ENCODE measurements at regions not wholly inside any gene's neighbourhood (a gene's known extent, or its start where the extent isn't known, plus 50 kb on each side); places are given as distances from the start of the nearest gene placed in this dataset.
"Not testable (repeated sequence)": the region's sequence is repeated elsewhere in the genome, so short reads cannot be mapped to it uniquely, and the experiment has no call there.

- H3K27me3 ChIP-seq (ENCODE audit: control insufficient read depth, insufficient read depth, low read length), result no peaks in the 10 kb centered on the region
- H3K4me3 ChIP-seq (ENCODE audit: low read depth, low read length), result no peak overlapping the region
- H3K9me3 ChIP-seq (ENCODE audit: control insufficient read depth, insufficient read depth, low read length), result no peaks in the 10 kb centered on the region
- H3K36me3 ChIP-seq (ENCODE audit: control insufficient read depth, insufficient read depth, low read length), result no peaks in the 10 kb centered on the region
- no peaks in the 10 kb centered on the region for H3K4me1 ChIP-seq (ENCODE audit: control insufficient read depth, insufficient read depth, low read length)
- DNase-seq (ENCODE audit: low read depth in 4 of 6, low spot score in 6 of 6), result no peak
- no CpG with 5 or more reads among the region's 1 CpG for WGBS (ENCODE audit: insufficient coverage)
- no peak overlapping the region for H3K27ac ChIP-seq (ENCODE audit: low read depth, low read length)
These were observed 241.5 kb upstream of the PTER start for GRCh38 chr10:16195178-16195769.

GRCh38 chr10:16195894-16196293 is 240.9 kb upstream of the PTER start:
- WGBS (ENCODE audit: insufficient coverage), result no CpG with 5 or more reads among the region's 2 CpGs
- Histone ChIP-seq H3K4me3 (ENCODE audit: low read depth, low read length) (no peak overlapping the region), H3K27me3 (ENCODE audit: control insufficient read depth, insufficient read depth, low read length) (no peaks in the 10 kb centered on the region), H3K36me3 (ENCODE audit: control insufficient read depth, insufficient read depth, low read length) (no peaks in the 10 kb centered on the region), H3K9me3 (ENCODE audit: control insufficient read depth, insufficient read depth, low read length) (no peaks in the 10 kb centered on the region), H3K27ac (ENCODE audit: low read depth, low read length) (no peak overlapping the region), H3K4me1 (ENCODE audit: control insufficient read depth, insufficient read depth, low read length) (no peaks in the 10 kb centered on the region)
- DNase-seq (ENCODE audit: low read depth in 4 of 6, low spot score in 6 of 6), result no peak

- H3K4me1 ChIP-seq (ENCODE audit: control insufficient read depth, insufficient read depth, low read length), result no peaks in the 10 kb centered on the region
- H3K36me3 ChIP-seq (ENCODE audit: control insufficient read depth, insufficient read depth, low read length), result no peaks in the 10 kb centered on the region
- no peak overlapping the region for H3K27ac ChIP-seq (ENCODE audit: low read depth, low read length)
- no CpG with 5 or more reads among the region's 4 CpGs for WGBS (ENCODE audit: insufficient coverage)
- no peaks in the 10 kb centered on the region for H3K27me3 ChIP-seq (ENCODE audit: control insufficient read depth, insufficient read depth, low read length)
- peak in 1 of 6 donors; percentile 55 for DNase-seq (ENCODE audit: low read depth in 4 of 6, low spot score in 6 of 6)
- no peaks in the 10 kb centered on the region for H3K9me3 ChIP-seq (ENCODE audit: control insufficient read depth, insufficient read depth, low read length)
- H3K4me3 ChIP-seq (ENCODE audit: low read depth, low read length), result no peak overlapping the region
These were observed 237.6 kb upstream of the PTER start for GRCh38 chr10:16199216-16199615.

GRCh38 chr10:16223618-16224017 is 213.2 kb upstream of the PTER start:
- not testable (repeated sequence) for H3K4me1 ChIP-seq (ENCODE audit: control insufficient read depth, insufficient read depth, low read length); H3K9me3 ChIP-seq (ENCODE audit: control insufficient read depth, insufficient read depth, low read length); DNase-seq (ENCODE audit: low read depth in 4 of 6, low spot score in 6 of 6); H3K4me3 ChIP-seq (ENCODE audit: low read depth, low read length); H3K27ac ChIP-seq (ENCODE audit: low read depth, low read length); H3K36me3 ChIP-seq (ENCODE audit: control insufficient read depth, insufficient read depth, low read length); H3K27me3 ChIP-seq (ENCODE audit: control insufficient read depth, insufficient read depth, low read length)
- WGBS (ENCODE audit: insufficient coverage), result no CpG with 5 or more reads among the region's 1 CpG

GRCh38 chr10:16227674-16228073 is 209.1 kb upstream of the PTER start:
- H3K4me1 ChIP-seq (ENCODE audit: control insufficient read depth, insufficient read depth, low read length), result no peaks in the 10 kb centered on the region
- H3K4me3 ChIP-seq (ENCODE audit: low read depth, low read length), result no peak overlapping the region
- WGBS (ENCODE audit: insufficient coverage), result no CpG with 5 or more reads among the region's 3 CpGs
- no peaks in the 10 kb centered on the region for H3K36me3 ChIP-seq (ENCODE audit: control insufficient read depth, insufficient read depth, low read length)
- no peaks in the 10 kb centered on the region for H3K9me3 ChIP-seq (ENCODE audit: control insufficient read depth, insufficient read depth, low read length)
- H3K27me3 ChIP-seq (ENCODE audit: control insufficient read depth, insufficient read depth, low read length), result no peaks in the 10 kb centered on the region
- no peak for DNase-seq (ENCODE audit: low read depth in 4 of 6, low spot score in 6 of 6)
- H3K27ac ChIP-seq (ENCODE audit: low read depth, low read length), result no peak overlapping the region

GRCh38 chr10:16231176-16231575 is 205.6 kb upstream of the PTER start:
- Histone ChIP-seq H3K4me1 (ENCODE audit: control insufficient read depth, insufficient read depth, low read length) (no peaks in the 10 kb centered on the region), H3K27ac (ENCODE audit: low read depth, low read length) (no peak overlapping the region), H3K9me3 (ENCODE audit: control insufficient read depth, insufficient read depth, low read length) (no peaks in the 10 kb centered on the region), H3K36me3 (ENCODE audit: control insufficient read depth, insufficient read depth, low read length) (no peaks in the 10 kb centered on the region), H3K4me3 (ENCODE audit: low read depth, low read length) (no peak overlapping the region), H3K27me3 (ENCODE audit: control insufficient read depth, insufficient read depth, low read length) (no peaks in the 10 kb centered on the region)
- DNase-seq (ENCODE audit: low read depth in 4 of 6, low spot score in 6 of 6), result peak in 2 of 6 donors; percentile 46 to 85
- WGBS (ENCODE audit: insufficient coverage), result no CpG with 5 or more reads among the region's 2 CpGs

GRCh38 chr10:16231734-16232435 is 204.9 kb upstream of the PTER start:
- WGBS (ENCODE audit: insufficient coverage), result 71% methylated on average over 7 of the region's 11 CpGs
- no peaks in the 10 kb centered on the region for H3K27me3 ChIP-seq (ENCODE audit: control insufficient read depth, insufficient read depth, low read length)
- H3K4me1 ChIP-seq (ENCODE audit: control insufficient read depth, insufficient read depth, low read length), result no peaks in the 10 kb centered on the region
- H3K9me3 ChIP-seq (ENCODE audit: control insufficient read depth, insufficient read depth, low read length), result no peaks in the 10 kb centered on the region
- no peaks in the 10 kb centered on the region for H3K36me3 ChIP-seq (ENCODE audit: control insufficient read depth, insufficient read depth, low read length)
- DNase-seq (ENCODE audit: low read depth in 4 of 6, low spot score in 6 of 6), result peak in 2 of 6 donors; percentile 42 to 91
- H3K27ac ChIP-seq (ENCODE audit: low read depth, low read length), result no peak overlapping the region
- no peak overlapping the region for H3K4me3 ChIP-seq (ENCODE audit: low read depth, low read length)

- no peaks in the 10 kb centered on the region for H3K4me1 ChIP-seq (ENCODE audit: control insufficient read depth, insufficient read depth, low read length)
- no peaks in the 10 kb centered on the region for H3K36me3 ChIP-seq (ENCODE audit: control insufficient read depth, insufficient read depth, low read length)
- H3K4me3 ChIP-seq (ENCODE audit: low read depth, low read length), result no peak overlapping the region
- peak in 1 of 6 donors; percentile 2 for DNase-seq (ENCODE audit: low read depth in 4 of 6, low spot score in 6 of 6)
- no peak overlapping the region for H3K27ac ChIP-seq (ENCODE audit: low read depth, low read length)
- no CpG with 5 or more reads among the region's 1 CpG for WGBS (ENCODE audit: insufficient coverage)
- no peaks in the 10 kb centered on the region for H3K27me3 ChIP-seq (ENCODE audit: control insufficient read depth, insufficient read depth, low read length)
- no peaks in the 10 kb centered on the region for H3K9me3 ChIP-seq (ENCODE audit: control insufficient read depth, insufficient read depth, low read length)
These were observed 204.4 kb upstream of the PTER start for GRCh38 chr10:16232441-16232840.

- Histone ChIP-seq H3K27ac (ENCODE audit: low read depth, low read length) (no peak overlapping the region), H3K36me3 (ENCODE audit: control insufficient read depth, insufficient read depth, low read length) (no peaks in the 10 kb centered on the region), H3K9me3 (ENCODE audit: control insufficient read depth, insufficient read depth, low read length) (no peaks in the 10 kb centered on the region), H3K27me3 (ENCODE audit: control insufficient read depth, insufficient read depth, low read length) (no peaks in the 10 kb centered on the region), H3K4me1 (ENCODE audit: control insufficient read depth, insufficient read depth, low read length) (no peaks in the 10 kb centered on the region), H3K4me3 (ENCODE audit: low read depth, low read length) (no peak overlapping the region)
- 100% methylated on average over 2 of the region's 2 CpGs for WGBS (ENCODE audit: insufficient coverage)
- peak in 1 of 6 donors; percentile 59 for DNase-seq (ENCODE audit: low read depth in 4 of 6, low spot score in 6 of 6)
These were observed 201.9 kb upstream of the PTER start for GRCh38 chr10:16234916-16235315.

GRCh38 chr10:16242446-16242845 is 194.4 kb upstream of the PTER start:
- 100% methylated on average over 2 of the region's 3 CpGs for WGBS (ENCODE audit: insufficient coverage)
- Histone ChIP-seq H3K9me3 (ENCODE audit: control insufficient read depth, insufficient read depth, low read length) (no peaks in the 10 kb centered on the region), H3K27me3 (ENCODE audit: control insufficient read depth, insufficient read depth, low read length) (no peaks in the 10 kb centered on the region), H3K4me3 (ENCODE audit: low read depth, low read length) (no peak overlapping the region), H3K4me1 (ENCODE audit: control insufficient read depth, insufficient read depth, low read length) (no peaks in the 10 kb centered on the region), H3K36me3 (ENCODE audit: control insufficient read depth, insufficient read depth, low read length) (no peaks in the 10 kb centered on the region), H3K27ac (ENCODE audit: low read depth, low read length) (no peak overlapping the region)
- DNase-seq (ENCODE audit: low read depth in 4 of 6, low spot score in 6 of 6), result no peak

Data from spinal cord (tissue), 9 donors.